ENCODE measurements at regions not wholly inside any gene's neighbourhood (a gene's known extent, or its start where the extent isn't known, plus 50 kb on each side); places are given as distances from the start of the nearest gene placed in this dataset.
"Not testable (repeated sequence)": the region's sequence is repeated elsewhere in the genome, so short reads cannot be mapped to it uniquely, and the experiment has no call there.

- DNase-seq (ENCODE audit: low spot score), result peak; percentile 64
These were observed 109.6 kb downstream of the KCNJ2 start for GRCh38 chr17:70278844-70279462.

GRCh38 chr17:70286391-70286790 is 117.1 kb downstream of the KCNJ2 start:
- DNase-seq (ENCODE audit: low spot score), result no peak

DNA sequence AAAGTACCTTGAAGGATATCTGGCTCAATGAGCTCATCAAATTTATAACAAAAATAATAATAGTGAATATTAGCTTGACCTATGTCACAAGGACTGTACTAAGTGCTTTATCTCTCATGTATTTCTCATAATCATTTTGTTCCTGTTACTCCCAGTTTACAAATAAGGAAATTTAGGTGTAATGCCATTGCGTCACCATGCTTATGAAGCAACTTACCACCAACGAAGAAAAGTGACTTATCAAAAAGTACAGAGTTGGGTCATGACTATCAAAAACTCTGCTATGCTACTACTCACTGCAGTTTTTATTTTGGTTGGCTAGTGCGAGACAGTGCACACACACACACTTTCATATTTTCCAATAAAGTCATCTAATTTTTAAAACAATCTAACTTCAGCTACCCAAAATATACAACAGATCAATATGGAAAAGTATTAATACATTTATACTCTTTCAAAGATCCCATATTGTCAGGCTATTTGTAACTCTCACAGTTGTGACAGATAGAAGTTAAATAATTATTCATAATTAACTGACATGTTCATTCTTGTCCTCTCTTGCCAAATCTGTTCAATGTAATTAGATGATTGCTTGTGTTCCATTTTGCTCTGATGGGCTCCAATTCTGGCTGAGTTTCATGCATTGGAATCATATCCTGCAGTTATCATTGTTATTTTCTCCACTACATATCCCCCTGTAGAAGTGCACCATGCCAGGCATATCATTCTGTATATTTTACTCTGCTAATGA is 119.4 kb downstream of the KCNJ2 start:
- no peak for DNase-seq (ENCODE audit: low spot score)

DNA sequence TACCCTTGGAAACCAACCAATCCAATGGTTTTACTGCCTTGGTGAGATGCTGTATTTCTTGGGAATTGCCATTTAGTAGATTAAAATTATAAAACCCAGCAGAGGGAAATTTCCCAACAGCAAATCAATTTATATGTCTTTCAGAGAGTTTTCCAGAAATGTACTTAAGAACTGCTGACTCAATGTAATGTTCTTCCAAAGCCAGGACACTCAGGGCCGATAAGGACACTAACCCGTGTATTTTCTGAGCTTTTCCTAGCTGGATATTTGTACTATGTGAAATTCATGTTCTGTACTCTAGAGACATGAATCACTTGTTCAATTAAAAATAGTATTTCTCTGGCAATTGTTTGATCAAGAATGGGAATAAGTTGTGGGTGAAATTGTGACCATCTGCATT is 121.4 kb downstream of the KCNJ2 start:
- DNase-seq (ENCODE audit: low spot score), result no peak

- DNase-seq (ENCODE audit: low spot score), result no peak
These were observed 123.0 kb downstream of the KCNJ2 start for GRCh38 chr17:70292366-70292765.

DNA sequence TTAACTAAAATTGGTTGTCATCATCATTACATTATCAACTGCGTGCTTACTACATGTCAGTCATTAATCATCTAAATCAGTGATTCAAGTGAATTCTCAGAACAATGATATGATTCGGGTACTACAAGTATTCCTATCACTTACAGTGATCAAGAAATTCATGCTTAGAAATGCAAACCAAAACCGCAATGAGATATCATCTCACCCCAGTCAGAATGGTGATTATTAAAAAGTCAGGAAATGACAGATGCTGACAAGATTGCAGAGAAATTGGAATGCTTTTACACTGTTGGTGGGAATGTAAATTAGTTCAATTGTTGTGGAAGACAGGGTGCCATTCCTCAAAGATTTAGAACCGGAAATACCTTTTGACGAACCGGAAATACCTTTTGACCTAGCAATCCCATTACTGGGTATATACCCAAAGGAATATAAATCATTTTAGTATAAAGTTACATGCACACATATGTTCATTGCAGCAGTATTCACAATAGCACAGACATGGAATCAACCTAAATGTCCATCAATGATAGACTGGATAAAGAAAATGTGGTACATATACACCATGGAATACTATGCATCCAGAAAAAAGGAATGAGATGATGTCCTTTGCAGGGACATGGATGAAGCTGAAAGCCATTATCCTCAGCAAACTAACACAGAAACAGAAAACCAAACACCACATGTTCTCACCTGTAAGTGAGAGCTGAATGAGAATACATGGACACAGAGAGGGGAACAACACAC is 124.4 kb downstream of the KCNJ2 start:
- DNase-seq (ENCODE audit: low spot score), result not testable (repeated sequence)

DNA sequence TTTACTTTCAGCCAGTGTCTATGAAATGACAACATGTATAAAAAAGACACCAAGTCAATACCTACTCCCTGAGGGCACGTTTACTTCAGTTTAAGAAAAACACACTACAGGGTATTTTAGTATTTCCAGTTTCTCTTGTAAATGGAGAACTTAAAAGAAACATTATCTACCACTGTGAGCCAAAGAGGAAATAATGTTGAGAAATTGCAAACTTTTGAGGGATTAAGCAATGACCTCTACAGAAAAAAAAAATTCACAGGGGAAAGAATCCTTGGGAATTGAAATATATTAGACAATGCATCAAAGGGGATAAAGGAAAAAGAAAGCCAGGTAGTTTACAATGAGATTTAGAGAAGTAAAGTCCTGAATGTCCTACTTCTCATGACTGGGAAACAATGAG is 126.0 kb downstream of the KCNJ2 start:
- DNase-seq (ENCODE audit: low spot score), result peak; percentile 62

DNA sequence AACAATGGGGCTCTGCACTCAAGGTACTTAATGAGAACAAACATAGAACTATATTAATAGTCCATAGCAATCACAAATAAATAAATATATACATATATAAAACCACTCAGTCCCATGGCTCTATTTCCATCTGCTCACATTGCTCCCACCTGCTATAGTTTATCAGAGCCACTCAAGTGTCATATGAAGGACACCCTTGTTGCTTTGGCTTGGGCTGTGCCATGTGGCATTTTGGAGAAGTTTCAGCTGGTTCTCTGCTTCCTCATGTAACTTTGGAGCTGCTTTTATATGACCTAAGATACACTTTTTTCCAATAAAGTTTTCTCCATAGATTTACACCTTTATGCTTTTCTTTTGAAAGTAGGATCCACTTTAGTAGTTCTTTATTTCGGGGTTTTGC is 126.4 kb downstream of the KCNJ2 start:
- DNase-seq (ENCODE audit: low spot score), result no peak

DNA sequence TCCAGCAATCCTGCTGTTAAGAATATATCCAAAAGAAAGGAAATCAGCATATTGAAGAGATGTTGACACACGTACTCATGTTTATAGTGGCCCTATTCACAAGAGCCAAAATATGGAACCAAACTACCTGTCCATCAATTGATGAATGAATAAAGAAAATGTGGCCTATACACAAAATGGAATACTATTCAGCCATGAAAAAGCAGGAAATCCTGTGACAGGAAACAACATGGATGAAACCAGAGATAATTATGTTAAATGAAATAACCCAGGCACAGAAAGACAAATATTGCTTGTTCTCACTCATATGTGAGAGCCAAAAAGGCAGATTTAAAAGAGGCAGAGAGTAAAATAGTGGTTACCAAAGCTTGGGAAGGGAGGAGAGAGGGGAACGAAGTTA is 127.1 kb downstream of the KCNJ2 start:
- no peak for DNase-seq (ENCODE audit: low spot score)

GRCh38 chr17:70297397-70297796 is 128.1 kb downstream of the KCNJ2 start:
- no peak for DNase-seq (ENCODE audit: low spot score)

DNA sequence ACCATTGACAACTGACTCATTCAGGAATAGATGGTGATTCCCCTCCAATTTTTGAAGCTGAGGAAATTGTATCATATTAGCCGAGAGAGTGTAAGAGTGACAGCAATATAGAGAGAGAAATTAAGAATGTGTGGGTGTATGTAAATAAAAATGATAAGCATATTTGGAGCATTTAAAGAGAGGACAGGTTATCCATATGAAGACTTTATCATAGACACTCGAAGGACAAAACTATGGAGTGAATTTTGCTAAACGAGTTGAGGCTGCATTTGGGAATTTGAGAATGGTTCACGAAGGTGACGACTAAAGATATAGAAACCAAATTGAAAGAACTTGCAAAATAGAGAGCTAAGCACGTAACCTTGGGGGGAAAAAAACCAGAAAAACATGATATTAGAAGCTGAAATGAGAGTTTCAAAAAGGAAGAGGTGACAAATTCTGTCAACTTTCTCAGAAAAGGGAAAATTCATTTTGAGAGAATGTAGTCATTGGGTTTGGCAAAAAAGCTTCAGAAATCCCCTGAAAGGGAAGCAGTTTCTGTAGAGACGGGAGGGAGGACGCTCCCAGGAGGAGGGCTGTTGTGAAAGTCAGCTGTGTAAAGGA is 129.7 kb downstream of the KCNJ2 start:
- DNase-seq (ENCODE audit: low spot score), result no peak

DNA sequence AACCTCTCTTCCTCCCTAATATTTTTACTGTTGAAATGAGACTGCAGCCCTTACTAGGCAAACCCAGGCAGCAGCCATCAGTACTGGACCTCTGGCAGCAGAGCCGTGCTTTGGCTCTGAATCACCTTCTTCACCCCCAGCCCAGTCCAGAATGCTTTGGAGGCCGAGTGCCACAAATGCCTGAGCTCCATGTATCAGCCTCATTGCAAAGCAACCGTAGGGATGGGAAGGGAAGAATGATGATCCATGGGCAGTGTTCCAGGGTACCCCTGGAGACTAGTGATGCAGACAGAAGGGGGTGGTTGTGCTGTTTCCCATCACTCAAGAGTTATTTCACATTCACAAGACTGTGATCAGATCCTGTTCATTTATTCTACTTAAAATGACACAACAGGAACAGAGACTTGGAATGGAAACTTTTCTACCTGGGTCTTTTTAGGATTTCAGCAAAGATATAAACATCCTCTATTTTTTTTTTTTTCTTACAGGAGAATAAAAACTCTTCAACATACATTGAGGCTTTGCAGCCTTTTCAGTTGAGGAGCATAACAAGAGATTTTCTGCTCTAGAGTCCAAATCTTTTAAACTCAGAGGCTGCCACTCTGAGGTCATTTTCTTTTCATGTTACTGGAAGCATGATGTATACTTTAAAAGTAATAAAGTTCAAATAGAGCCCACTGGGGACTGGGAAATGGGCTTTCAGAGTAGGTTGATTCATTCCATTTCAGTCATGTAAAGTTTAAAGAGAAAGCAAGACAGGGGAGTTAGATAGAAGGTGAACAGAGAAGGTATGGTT is 138.3 kb downstream of the KCNJ2 start:
- DNase-seq (ENCODE audit: low spot score), result no peak

- DNase-seq (ENCODE audit: low spot score), result no peak
These were observed 139.3 kb downstream of the KCNJ2 start for GRCh38 chr17:70308618-70309017.

DNA sequence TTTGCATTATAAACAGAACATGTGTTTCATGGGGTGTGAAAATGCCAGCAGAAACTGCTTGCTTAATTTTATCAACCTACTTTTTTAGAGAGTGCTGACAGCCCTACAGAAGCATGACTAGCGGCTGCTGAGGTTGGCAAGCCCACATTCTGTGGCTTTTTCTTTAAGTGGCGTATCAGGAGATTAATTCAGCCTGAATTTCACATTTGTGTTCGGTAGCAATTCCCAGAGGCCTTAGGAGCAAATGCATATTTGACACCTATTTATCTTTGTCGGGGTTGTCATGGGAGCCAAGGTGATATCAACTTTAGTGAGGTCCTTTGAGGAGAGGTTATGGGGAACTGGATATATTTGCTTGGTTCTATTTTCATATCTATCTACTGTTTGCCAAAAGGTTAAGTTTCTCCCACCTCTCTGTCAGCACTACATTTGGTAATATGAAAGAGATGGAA is 140.9 kb downstream of the KCNJ2 start:
- DNase-seq (ENCODE audit: low spot score), result no peak

DNA sequence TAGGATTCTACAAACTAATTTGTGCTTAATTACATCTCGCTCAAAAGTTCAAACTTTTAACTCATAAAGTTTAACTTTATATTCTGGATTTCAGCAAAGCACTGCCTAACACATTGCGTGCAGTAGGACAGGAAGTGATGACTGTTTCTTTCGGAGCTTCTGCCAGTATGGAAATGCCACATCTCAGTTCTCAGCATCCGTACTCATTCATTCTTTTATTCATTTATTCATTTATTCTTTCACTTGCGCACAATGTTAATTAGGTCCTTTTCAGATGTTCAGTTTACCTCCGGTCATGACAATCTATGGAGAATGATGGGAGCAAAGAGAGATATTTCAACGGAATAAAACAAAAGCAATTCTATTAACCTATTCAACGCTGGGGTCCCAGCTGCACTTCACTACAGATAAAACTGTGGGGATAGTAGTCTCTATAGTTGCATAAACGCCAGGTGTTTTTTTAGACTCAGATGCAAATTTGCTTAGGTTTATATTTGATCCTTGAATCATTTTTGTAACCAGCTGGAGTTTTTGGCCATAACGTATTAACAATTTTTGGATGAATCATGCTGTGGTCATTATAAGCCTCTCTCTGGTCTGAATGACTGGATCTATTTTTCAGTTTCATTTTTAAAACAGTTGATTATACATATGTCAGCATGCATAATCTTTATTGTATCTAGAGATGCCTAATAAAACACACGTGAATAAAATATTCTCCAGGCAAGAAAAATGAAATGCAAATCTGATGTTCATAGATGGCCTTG is 143.9 kb downstream of the KCNJ2 start:
- no peak for DNase-seq (ENCODE audit: low spot score)

DNA sequence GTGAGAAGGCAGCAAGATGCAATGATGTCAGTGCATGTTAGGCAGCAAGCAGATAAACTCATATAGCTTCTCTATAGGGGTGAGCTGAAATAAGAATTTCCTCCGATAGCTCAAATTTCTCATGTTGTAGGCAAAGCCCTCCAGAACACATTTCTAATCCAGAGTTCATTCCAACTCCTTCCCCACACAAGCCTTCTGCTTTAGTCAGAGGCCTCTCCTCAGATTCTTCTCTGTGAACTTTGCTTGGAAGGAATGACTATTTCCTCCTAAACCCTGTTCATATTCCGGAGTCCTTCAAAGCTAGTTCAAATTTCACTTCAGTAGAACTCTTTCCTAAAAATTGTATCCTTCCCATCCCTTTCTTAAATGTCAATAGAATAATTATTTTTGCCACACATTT is 144.8 kb downstream of the KCNJ2 start:
- DNase-seq (ENCODE audit: low spot score), result no peak

DNA sequence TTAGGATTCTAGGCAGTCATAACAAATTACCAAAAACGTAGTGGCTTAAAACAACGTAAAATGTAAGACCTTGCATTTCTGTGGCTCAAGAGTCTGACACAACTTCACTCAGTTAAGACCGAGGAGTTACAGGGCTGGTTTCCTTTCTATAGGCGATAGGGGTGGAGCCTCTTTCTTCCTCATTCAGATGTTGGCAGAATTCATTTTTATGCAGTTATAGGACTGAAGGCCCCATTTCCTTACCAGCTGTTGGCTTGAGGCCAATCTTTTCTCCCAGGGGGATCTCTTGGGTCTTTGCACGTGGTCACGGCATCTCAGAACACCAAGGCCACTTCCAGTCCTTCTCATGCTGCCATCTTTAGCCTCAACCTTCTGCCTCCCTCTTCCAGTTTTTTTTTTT is 145.2 kb downstream of the KCNJ2 start:
- no peak for DNase-seq (ENCODE audit: low spot score)

DNA sequence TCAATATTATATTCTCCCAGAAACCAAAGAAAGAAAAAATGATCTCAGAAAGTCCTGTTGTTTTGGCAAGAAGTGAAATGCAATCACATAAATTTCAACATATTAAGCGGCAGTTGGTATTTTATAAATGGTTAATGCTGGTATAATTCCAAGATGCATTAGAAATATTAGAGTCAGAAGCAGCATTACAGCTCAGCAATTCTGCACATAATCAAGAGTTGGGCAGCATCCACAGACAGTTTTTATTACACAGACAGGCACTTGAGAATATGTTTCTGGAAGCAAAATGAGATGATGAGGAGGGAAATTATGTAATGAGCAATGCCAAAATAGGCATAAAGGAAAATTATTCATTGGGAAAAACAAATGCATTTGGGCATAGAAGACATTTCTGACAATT is 148.1 kb downstream of the KCNJ2 start:
- no peak for DNase-seq (ENCODE audit: low spot score)

DNA sequence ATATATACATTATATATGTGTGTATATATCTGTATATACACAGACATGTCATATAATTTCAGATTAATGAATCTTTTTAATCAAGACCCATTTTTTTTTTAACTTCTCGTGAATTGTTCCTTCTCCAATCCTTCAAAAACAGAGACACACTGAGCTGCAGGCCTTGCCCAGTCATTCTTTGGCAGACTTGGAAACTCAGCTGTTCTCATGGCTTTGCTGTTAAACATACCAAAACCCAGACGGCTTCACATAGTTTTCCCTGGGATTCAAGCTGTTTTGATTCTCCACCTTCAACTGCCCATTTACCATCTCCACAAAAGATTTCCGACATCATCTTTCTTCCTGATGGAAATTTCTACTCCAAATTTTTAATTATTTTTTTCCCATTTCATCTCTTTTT is 148.7 kb downstream of the KCNJ2 start:
- no peak for DNase-seq (ENCODE audit: low spot score)

- no peak for DNase-seq (ENCODE audit: low spot score)
These were observed 150.2 kb downstream of the KCNJ2 start for GRCh38 chr17:70319516-70319915.

- no peak for DNase-seq (ENCODE audit: low spot score)
These were observed 151.5 kb downstream of the KCNJ2 start for GRCh38 chr17:70320673-70321345.
